GM12864 (cell line): ENCODE measurements at regions not wholly inside any gene's neighbourhood (a gene's known extent, or its start where the extent isn't known, plus 50 kb on each side); places are given as distances from the start of the nearest gene placed in this dataset.

Experiments
- DNase-seq: peaks from one replicate; pipeline ENCODE4 v3.0.0-alpha.2; 2011; ENCODE audit warnings: low read depth
- H3K4me3 ChIP-seq: 2 replicates; pipeline ENCODE4 v1.5.1; 2011; ENCODE audit warnings: mild to moderate bottlenecking, low read depth, low read length, control low read depth
- CTCF ChIP-seq: IDR thresholded peaks from 2 replicates; pipeline ENCODE4 v1.5.1; 2011; ENCODE audit warnings: low read depth, mild to moderate bottlenecking, moderate library complexity, low read length, control low read depth, inconsistent platforms; ENCODE audit errors: missing control alignments

DNA sequence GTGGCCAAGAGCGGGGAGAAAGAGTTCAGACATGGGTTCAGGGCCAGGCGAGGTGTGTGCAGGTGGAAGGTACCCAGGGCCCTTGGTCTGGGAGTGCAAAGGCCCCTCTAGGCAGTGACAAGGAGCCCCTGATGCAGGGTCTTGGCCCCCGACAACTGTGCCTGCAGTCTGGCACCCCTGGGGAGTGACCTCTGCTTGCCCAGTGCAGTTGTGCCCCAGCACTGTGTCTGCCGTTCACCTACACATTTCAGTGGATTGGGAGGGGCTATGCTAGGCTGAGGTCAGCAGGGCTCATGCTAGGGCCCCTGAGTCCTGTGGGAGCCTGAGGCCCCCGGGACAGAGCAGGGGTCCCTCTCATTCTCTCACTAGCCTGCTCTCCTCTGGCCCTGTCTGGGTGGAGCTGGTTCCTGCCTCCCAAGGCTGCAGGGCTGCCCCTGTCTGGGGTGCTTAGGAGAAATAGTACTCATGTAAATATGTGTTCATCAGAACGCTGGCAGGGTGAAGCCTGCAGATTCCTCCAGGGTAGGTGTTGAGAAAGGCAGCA, 550.4 kb downstream of the TCERG1L start:
- DNase-seq, result no peak
- H3K4me3 ChIP-seq, result no peak overlapping the region
- TF ChIP-seq CTCF, result no peak

- no peak overlapping the region for H3K4me3 ChIP-seq
- no peak for TF ChIP-seq CTCF
- DNase-seq, result no peak
These were observed 549.7 kb downstream of the TCERG1L start for GRCh38 chr10:130761788-130762301.

DNA sequence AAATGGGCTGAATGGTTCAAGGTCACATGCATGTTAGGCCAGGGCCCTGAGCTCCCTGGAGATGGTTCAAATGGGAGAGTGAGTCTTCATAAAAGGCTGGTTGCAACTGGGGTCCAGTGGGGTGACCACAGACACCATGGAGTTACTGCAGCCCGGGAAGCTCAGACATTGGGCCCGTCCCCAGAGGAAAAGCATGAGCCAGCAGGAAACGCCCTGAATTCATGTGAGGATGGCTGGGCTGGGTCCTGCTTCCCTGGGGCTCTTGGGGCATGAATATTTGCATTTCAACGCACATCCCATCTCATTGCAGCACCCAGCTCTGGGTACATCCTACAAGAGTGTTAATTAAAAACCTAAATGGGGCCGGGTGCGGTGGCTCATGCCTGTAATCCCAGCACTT, 549.0 kb downstream of the TCERG1L start:
- TF ChIP-seq CTCF, result no peak
- no peak for DNase-seq
- no peak overlapping the region for H3K4me3 ChIP-seq

GRCh38 chr10:130763071-130763470, 548.5 kb downstream of the TCERG1L start:
- no peak for DNase-seq
- no peak overlapping the region for H3K4me3 ChIP-seq
- TF ChIP-seq CTCF, result no peak

GRCh38 chr10:130763491-130763890, 548.0 kb downstream of the TCERG1L start:
- H3K4me3 ChIP-seq, result no peak overlapping the region
- DNase-seq, result no peak
- no peak for TF ChIP-seq CTCF

GRCh38 chr10:130764651-130765050, 546.9 kb downstream of the TCERG1L start:
- no peak for DNase-seq
- H3K4me3 ChIP-seq, result no peak overlapping the region
- TF ChIP-seq CTCF, result no peak

- DNase-seq, result no peak
- no peak overlapping the region for H3K4me3 ChIP-seq
- TF ChIP-seq CTCF, result no peak
These were observed 545.5 kb downstream of the TCERG1L start for GRCh38 chr10:130766071-130766470.
